ENCODE measurements at regions not wholly inside any gene's neighbourhood (a gene's known extent, or its start where the extent isn't known, plus 50 kb on each side); places are given as distances from the start of the nearest gene placed in this dataset.

- Mint-ChIP-seq H3K36me3 (no peaks in the 10 kb centered on the region), H3K27me3 (peaks cover 24% of the 10 kb centered on the region), H3K9me3 (peaks cover 4% of the 10 kb centered on the region), H3K4me1 (no peaks in the 10 kb centered on the region), H3K4me3 (no peak overlapping the region), H3K27ac (no peak overlapping the region)
- CTCF ChIA-PET, result no interaction called here
- no peak for DNase-seq
These were observed 81.2 kb upstream of the APC start for GRCh38 chr5:112656451-112656850.

DNA sequence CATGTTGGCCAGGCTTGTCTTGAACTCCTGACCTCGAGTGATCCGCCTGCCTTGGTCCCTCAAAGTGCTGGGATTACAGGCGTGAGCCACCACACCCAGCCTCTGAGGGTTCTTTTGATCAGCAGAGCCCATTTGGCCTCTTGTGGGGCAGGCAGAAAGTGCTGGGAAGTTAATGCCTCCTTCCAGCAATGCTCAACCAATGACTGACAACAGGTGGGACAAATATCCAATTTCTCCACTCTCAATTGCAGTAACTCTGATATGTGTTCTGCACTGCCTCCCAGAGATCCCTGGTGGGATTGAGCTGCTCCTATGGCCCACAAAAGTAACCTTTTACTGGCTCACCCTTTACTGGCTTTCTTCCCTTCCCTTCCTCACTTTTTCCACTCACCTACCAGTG lies 79.9 kb upstream of the APC start:
- H3K36me3 Mint-ChIP-seq, result no peaks in the 10 kb centered on the region
- no peak for DNase-seq
- H3K9me3 Mint-ChIP-seq, result peaks cover 4% of the 10 kb centered on the region
- no peak overlapping the region for H3K27ac Mint-ChIP-seq
- CTCF ChIA-PET, result no interaction called here
- no peaks in the 10 kb centered on the region for H3K4me1 Mint-ChIP-seq
- H3K27me3 Mint-ChIP-seq, result peaks cover 25% of the 10 kb centered on the region
- no peak overlapping the region for H3K4me3 Mint-ChIP-seq

- CTCF ChIA-PET, result no interaction called here
- peaks cover 17% of the 10 kb centered on the region for H3K27me3 Mint-ChIP-seq
- H3K27ac Mint-ChIP-seq, result no peak overlapping the region
These were observed 77.3 kb upstream of the APC start for GRCh38 chr5:112660359-112660758.

GRCh38 chr5:112663146-112663545 lies 74.5 kb upstream of the APC start:
- peaks cover 14% of the 10 kb centered on the region for H3K27me3 Mint-ChIP-seq
- H3K4me3 Mint-ChIP-seq, result no peak overlapping the region
- H3K9me3 Mint-ChIP-seq, result peaks cover 4% of the 10 kb centered on the region
- CTCF ChIA-PET, result no interaction called here
- H3K4me1 Mint-ChIP-seq, result no peaks in the 10 kb centered on the region
- H3K36me3 Mint-ChIP-seq, result no peaks in the 10 kb centered on the region
- DNase-seq, result no peak
- no peak overlapping the region for H3K27ac Mint-ChIP-seq

More at GRCh38 chr5:112660359-112660758, 77.3 kb upstream of the APC start:
- no peak for DNase-seq
- no peak overlapping the region for H3K4me3 Mint-ChIP-seq
- peaks cover 4% of the 10 kb centered on the region for H3K9me3 Mint-ChIP-seq
- H3K4me1 Mint-ChIP-seq, result no peaks in the 10 kb centered on the region
- H3K36me3 Mint-ChIP-seq, result no peaks in the 10 kb centered on the region

DNA sequence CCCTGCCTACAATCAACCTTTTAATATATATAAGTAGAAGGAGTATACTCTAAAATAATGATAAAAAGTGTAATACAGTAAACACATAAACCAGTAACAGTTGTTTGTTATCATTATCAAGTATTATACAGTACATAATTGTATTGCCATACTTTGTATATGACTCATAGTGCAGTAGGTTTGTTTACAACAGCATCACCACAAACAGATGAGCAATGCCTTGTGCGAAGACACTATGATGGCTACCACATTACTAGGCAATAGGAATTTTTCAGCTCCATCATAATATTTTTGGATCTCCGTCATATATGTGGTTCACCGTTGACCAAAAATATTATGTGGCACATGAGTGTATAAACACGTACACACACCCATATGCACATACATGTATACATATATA lies 69.7 kb upstream of the APC start:
- Mint-ChIP-seq H3K36me3 (no peaks in the 10 kb centered on the region), H3K9me3 (no peaks in the 10 kb centered on the region), H3K4me1 (no peaks in the 10 kb centered on the region), H3K27ac (no peak overlapping the region), H3K27me3 (peaks cover 4% of the 10 kb centered on the region), H3K4me3 (no peak overlapping the region)
- CTCF ChIA-PET, result no interaction called here
- DNase-seq, result no peak

GRCh38 chr5:112668911-112669310 lies 68.8 kb upstream of the APC start:
- CTCF ChIA-PET, result no interaction called here
- no peak for DNase-seq
- Mint-ChIP-seq H3K9me3 (no peaks in the 10 kb centered on the region), H3K4me1 (no peaks in the 10 kb centered on the region), H3K27me3 (peaks cover 5% of the 10 kb centered on the region), H3K4me3 (no peak overlapping the region), H3K36me3 (no peaks in the 10 kb centered on the region), H3K27ac (no peak overlapping the region)

- DNase-seq, result no peak
- Mint-ChIP-seq H3K27me3 (peaks cover 8% of the 10 kb centered on the region), H3K36me3 (no peaks in the 10 kb centered on the region), H3K9me3 (no peaks in the 10 kb centered on the region), H3K4me1 (no peaks in the 10 kb centered on the region), H3K27ac (no peak overlapping the region), H3K4me3 (no peak overlapping the region)
- CTCF ChIA-PET, result no interaction called here
These were observed 68.2 kb upstream of the APC start for GRCh38 chr5:112669328-112669963.

DNA sequence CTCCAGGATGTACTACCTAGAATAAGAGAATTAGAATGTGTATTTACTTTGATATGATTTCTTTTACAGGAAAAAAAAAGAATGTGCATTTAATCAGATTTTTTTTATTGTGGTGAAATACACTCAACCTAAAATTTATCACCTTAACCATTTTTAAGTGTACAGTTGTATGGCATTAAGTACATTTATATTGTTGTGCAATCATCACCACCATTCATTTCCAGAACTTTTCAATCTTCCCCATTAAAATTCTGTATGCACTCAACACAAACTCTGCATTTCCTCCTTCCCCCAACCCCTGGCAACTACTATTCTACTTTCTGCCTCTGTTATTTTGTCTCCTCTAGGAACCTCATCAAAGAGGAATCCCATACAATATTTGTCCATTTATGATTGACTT lies 66.0 kb upstream of the APC start:
- Mint-ChIP-seq H3K36me3 (no peaks in the 10 kb centered on the region), H3K27me3 (peaks cover 16% of the 10 kb centered on the region), H3K9me3 (no peaks in the 10 kb centered on the region), H3K4me3 (no peak overlapping the region), H3K4me1 (no peaks in the 10 kb centered on the region), H3K27ac (no peak overlapping the region)
- CTCF ChIA-PET, result no interaction called here
- DNase-seq, result no peak

GRCh38 chr5:112681481-112681908 lies 56.2 kb upstream of the APC start:
- Mint-ChIP-seq H3K27me3 (peaks cover 15% of the 10 kb centered on the region), H3K36me3 (no peaks in the 10 kb centered on the region), H3K4me3 (no peak overlapping the region), H3K27ac (no peak overlapping the region), H3K9me3 (no peaks in the 10 kb centered on the region), H3K4me1 (no peaks in the 10 kb centered on the region)
- CTCF ChIA-PET, result interaction anchor here (0.6 kb wide), 1 partner anchor 30 kb away, joined by 4 read pairs; no protein-coding TSS in a partner anchor
- DNase-seq, result no peak

DNA sequence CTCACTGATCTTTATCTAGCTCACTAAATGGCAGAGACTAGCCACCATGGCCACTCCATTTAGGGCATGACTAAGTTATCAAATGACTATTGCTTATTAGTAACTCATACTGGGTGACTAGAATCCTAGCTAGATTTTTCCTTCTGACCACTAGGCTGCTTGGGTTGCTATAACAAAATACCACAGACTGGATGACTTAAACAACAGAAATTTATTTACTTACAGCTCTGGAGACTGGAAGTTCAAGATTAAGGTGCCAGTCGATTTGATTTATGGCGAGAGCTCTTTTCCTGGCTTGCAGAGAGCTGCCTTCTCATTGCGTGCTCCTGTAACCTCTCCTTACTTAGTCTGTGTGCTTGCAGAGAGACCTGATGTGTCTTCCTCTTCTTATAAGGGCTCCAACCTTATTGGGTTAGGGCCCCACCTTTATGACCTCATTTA lies 55.0 kb upstream of the APC start:
- H3K4me1 Mint-ChIP-seq, result no peaks in the 10 kb centered on the region
- no peak overlapping the region for H3K4me3 Mint-ChIP-seq
- peaks cover 23% of the 10 kb centered on the region for H3K27me3 Mint-ChIP-seq
- CTCF ChIA-PET, result no interaction called here
- DNase-seq, result no peak
- no peak overlapping the region for H3K27ac Mint-ChIP-seq
- H3K36me3 Mint-ChIP-seq, result no peaks in the 10 kb centered on the region
- no peaks in the 10 kb centered on the region for H3K9me3 Mint-ChIP-seq

DNA sequence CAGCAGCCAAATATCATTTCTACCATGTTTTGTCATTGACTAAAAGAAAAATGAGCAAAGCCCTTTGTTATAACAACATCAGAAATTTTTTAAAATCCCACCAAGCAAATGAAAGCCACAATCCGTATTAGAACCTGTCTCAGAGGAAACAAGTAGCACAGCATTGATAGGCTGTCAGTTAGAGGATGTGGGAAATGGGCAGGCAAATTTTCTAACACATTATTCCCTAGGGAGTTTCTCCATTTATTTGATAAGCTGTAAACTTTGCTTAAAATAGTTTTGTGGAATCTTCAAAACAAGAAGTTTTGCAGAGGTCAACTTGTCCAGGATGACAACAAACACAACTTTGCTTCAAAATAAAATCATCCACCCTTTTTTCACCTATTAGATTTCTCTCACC lies 53.6 kb upstream of the APC start:
- Mint-ChIP-seq H3K9me3 (no peaks in the 10 kb centered on the region), H3K27ac (no peak overlapping the region), H3K36me3 (no peaks in the 10 kb centered on the region), H3K4me1 (no peaks in the 10 kb centered on the region), H3K27me3 (peaks cover 23% of the 10 kb centered on the region), H3K4me3 (no peak overlapping the region)
- CTCF ChIA-PET, result interaction anchor here (1.5 kb wide), 1 partner anchor 512 kb away, joined by 3 read pairs; no protein-coding TSS in a partner anchor
- no peak for DNase-seq

- no peaks in the 10 kb centered on the region for H3K4me1 Mint-ChIP-seq
- DNase-seq, result no peak
- CTCF ChIA-PET, result interaction anchor here (1.5 kb wide), 1 partner anchor 513 kb away, joined by 3 read pairs; no protein-coding TSS in a partner anchor
- H3K27me3 Mint-ChIP-seq, result peaks cover 27% of the 10 kb centered on the region
- H3K36me3 Mint-ChIP-seq, result no peaks in the 10 kb centered on the region
- no peak overlapping the region for H3K4me3 Mint-ChIP-seq
- H3K9me3 Mint-ChIP-seq, result no peaks in the 10 kb centered on the region
- no peak overlapping the region for H3K27ac Mint-ChIP-seq
These were observed 52.9 kb upstream of the APC start for GRCh38 chr5:112684737-112685136.

DNA sequence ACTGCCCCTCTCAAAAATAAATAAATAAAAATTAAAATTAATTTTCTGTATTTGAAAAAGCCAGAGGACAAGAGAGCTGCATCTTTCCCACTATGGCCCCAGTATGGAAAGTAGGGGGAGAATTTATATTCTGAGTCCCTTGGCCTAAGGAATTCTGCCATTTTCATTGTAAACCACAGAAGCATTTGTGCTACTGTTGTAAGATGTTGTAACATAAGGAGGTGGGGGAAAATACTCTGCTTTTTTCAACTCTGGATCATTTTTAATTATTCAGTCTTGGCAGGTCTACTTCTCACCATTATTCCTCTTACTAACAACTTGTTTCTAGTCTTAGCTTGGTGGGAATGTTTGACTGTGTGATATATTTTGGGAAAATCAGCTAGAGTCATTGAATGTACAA lies 52.3 kb upstream of the APC start:
- peaks cover 31% of the 10 kb centered on the region for H3K27me3 Mint-ChIP-seq
- CTCF ChIA-PET, result interaction anchor here (1.5 kb wide), 1 partner anchor 514 kb away, joined by 3 read pairs; no protein-coding TSS in a partner anchor
- H3K4me3 Mint-ChIP-seq, result no peak overlapping the region

GRCh38 chr5:112685931-112686330 lies 51.8 kb upstream of the APC start:
- H3K27ac Mint-ChIP-seq, result no peak overlapping the region
- CTCF ChIA-PET, result no interaction called here
- no peaks in the 10 kb centered on the region for H3K9me3 Mint-ChIP-seq
- peaks cover 36% of the 10 kb centered on the region for H3K27me3 Mint-ChIP-seq
- H3K4me1 Mint-ChIP-seq, result no peaks in the 10 kb centered on the region
- DNase-seq, result no peak
- no peak overlapping the region for H3K4me3 Mint-ChIP-seq
- no peaks in the 10 kb centered on the region for H3K36me3 Mint-ChIP-seq

More for the DNA sequence above, 52.3 kb upstream of the APC start:
- H3K27ac Mint-ChIP-seq, result no peak overlapping the region
- H3K4me1 Mint-ChIP-seq, result no peaks in the 10 kb centered on the region
- no peak for DNase-seq
- H3K36me3 Mint-ChIP-seq, result no peaks in the 10 kb centered on the region
- no peaks in the 10 kb centered on the region for H3K9me3 Mint-ChIP-seq

DNA sequence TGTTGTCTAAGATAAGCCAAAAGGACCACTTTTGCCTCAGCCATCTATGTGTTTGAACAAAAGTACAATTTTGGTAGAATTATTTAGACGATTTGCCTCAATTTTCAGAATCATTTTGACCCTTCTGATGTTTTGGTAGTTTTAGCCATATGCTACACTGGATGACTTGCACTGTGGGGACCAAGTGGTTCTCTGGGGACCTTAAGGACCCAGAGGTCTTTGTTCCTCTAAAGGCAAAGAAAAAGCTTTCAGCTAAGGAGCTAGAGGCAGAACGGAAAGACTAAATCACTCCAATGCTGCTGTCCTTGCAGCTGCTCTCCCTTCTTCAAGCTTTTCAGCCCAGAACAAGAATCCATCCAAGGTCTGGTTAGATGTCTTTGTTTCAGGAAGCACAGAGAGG lies 51.0 kb upstream of the APC start:
- peaks cover 42% of the 10 kb centered on the region for H3K27me3 Mint-ChIP-seq

More for the DNA sequence above, 51.0 kb upstream of the APC start:
- Mint-ChIP-seq H3K27ac (no peak overlapping the region), H3K4me3 (no peak overlapping the region), H3K9me3 (no peaks in the 10 kb centered on the region), H3K36me3 (no peaks in the 10 kb centered on the region), H3K4me1 (no peaks in the 10 kb centered on the region)
- CTCF ChIA-PET, result interaction anchor here (1.2 kb wide), 1 partner anchor 71 kb away, joined by 3 read pairs; no protein-coding TSS in a partner anchor
- DNase-seq, result no peak

Data from activated naive CD4-positive, alpha-beta T cell treated with anti-CD3 and anti-CD28 coated beads, Interleukin-2, amount 10 ng/mL, durations not matched to agents 7 days and 5 days (primary cell).